Dedifferentiated amniotic fluid mesenchymal stem cell (primary cell): ENCODE measurements at regions not wholly inside any gene's neighbourhood (a gene's known extent, or its start where the extent isn't known, plus 50 kb on each side); places are given as distances from the start of the nearest gene placed in this dataset.
A peak's percentile ranks its signal among the peaks of the same experiment; 100 is the strongest.
"Not testable (repeated sequence)": the region's sequence is repeated elsewhere in the genome, so short reads cannot be mapped to it uniquely, and the experiment has no call there.

ENCODE experiments used
- DNase-seq: peaks from one replicate; pipeline ENCODE4 v3.0.0-alpha.2; 2016; ENCODE audit errors: extremely low spot score

DNA sequence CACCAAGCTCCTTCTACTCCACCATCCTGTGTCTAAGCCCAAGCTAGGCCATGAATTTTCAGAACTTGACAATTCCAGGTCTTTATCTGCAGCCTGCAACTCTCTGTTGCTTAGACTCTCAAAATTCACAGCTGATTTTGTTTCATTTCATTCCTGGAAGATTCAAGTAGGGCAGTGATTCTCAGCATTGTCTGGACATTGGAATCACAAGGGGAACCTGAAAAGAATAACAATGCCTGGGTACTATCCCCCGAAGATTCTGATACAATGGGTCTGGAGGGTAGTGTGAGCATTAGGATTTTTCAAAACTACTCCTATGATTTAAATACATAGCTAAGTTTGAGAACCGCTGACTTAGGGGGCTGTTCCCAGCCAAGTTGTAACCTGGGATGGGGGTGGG lies 534.7 kb upstream of the IL12A start:
- no peak for DNase-seq

DNA sequence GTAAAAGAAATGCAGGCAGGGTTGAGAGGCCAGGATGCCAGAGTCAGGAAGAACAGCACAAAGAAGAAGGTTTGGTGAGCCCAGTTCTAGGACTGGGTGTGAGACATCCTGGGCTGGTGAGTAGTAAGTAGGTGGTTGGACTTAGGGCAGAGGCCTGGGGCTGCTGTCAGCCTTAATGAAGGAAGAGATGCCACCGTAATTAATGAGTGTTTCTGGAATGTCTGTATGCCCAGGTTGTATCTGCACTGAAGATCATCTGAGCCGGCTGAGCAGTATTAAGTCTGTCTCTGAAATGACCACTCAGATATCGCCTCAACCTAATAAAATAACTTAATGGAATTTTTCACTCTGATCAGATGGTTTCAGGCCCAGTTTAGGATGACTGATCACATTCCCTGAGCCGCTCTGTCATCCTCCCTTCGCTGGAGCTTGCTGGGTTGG lies 532.9 kb upstream of the IL12A start:
- DNase-seq: no peak

DNA sequence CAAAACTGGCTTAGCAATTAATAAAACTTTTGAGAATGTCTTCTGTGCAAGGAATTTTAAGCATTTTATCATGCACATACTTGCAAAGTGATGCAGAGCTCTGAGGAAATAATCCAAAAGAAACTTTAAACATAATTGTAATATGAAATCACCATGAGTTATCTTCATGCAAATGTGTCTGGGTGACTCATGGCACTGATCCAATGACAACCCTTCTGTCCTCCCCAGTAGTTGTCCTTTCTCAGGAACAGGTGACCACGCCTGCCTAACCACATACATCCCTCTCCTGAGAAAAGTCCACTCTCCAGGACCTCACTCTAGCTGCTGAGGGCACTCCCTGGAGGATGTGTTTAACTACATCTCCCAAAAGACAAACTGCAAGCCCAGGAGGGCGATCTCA lies 530.6 kb upstream of the IL12A start:
- DNase-seq: peak; percentile 78

DNA sequence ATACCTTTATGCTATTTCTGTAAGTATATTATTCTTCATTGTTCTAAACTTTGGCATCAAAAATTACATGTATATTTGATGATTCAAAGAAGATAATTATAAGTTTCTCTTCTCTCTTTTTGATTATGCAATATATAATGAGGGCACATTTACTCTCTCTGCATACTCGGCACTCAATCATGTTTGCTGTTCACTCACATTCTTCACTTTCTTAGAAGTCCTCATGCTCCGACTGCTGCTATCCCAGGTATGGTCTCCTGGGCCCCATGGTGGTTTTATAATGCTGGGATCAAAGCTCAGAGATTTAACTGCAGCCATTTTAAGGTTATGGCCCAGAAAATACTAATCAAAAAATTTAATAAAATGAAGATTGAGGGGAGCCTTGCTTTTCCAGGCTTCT lies 529.7 kb upstream of the IL12A start:
- no peak for DNase-seq

DNA sequence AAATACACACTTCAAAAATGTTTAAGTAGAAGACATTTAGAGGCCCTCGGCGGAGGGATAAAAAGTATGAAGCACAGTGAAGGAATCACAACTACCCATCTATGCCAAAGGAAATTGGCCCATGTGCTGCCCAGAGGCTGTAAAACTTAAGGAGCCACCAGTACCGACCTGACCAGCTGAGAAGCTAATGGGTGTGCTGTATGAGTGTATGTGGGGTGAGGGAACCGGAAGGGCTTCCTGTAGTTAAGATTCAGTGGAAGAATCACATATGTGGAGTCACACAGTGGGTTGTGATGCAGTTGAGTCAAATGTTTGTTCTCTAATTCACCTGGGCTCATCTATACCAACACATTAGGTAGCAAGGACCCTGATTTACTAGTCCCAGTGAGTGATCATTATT lies 516.0 kb upstream of the IL12A start:
- DNase-seq: no peak

DNA sequence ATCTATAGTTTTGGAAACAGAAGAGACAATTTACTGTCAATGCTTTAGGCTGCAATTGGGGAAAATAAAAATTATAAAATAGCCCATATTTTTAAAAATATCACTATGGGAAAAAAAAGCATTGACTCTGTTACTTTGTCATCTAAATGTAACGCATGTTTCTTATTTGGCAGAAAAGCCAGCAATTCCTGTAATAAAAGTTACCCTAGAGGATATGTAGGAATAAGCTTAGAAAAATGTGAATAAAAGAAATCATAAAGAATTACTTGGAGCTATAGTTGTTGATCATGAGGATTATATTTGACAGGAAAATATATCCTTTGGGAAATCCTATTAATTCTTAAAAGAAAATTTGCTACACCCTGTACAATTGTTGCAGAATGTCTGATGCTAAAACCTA lies 515.4 kb upstream of the IL12A start:
- no peak for DNase-seq

DNA sequence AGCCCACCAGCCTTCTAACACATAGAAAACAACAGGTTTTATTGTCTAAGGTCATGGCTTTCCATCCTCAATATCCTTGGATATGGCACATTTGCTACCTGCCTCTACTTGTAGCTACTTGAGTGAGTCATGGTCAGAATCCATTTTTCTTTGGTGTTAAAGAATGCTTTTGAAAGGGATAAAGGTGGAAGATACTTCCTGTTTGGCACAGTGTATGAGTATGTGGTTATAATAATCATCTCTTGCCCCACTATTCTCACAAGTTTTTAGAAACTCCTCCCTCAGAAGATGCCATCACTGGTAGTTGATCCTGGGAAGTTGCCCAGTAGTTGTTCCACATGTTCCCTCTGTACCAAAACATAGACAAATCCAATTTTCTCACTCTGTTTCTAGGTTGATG lies 508.6 kb upstream of the IL12A start:
- no peak for DNase-seq

DNA sequence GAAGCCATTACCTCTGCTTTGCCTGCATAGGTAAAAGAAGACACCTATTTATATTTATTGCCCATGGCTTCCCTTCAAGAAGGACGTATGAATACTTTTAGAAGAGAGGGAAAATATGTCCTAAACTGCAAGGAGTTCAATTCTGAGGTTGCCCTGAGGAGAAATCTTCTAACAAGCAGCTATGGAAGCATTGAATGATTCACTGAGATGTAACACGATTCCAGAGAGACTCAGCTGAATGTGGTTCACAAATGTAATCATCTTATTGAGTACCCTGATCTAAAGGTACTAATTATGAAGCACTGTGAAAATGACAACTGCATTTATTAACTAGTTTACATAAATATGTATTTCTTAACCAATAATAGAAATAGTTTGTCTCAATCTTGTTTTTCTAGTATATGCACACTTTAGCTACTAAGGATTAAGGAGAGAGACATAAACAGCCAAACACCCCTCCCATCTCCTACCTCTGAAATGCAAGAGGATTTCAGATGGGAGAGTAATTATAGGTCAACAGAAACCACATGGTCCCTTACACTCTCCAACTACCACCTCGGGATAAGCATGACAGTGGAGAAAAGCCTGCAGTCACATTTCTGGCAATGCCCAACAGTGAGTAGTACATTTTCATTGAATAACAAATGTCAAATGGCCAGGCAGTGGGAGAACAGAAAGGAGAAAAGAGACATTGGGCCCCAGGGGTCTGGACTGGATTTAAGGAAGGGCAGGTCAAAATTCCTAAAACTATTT lies 506.2 kb upstream of the IL12A start:
- no peak for DNase-seq

DNA sequence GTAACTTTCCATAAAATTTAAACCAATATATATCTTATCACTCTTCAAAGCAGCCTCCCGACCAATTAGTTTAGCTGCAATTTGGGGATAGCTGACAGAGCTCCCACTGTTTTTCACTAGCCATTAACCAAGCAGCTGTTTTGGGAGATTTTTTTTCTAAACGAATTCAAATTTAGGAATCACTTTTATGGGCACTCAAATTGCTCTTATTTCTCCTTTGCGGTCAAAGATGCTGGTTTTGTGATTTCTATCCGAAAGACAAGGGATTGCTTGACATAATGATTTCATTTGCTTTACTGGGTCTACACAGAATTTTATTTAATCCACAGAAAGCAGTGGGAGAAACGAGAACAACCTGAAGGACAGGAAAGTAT lies 505.7 kb upstream of the IL12A start:
- no peak for DNase-seq

DNA sequence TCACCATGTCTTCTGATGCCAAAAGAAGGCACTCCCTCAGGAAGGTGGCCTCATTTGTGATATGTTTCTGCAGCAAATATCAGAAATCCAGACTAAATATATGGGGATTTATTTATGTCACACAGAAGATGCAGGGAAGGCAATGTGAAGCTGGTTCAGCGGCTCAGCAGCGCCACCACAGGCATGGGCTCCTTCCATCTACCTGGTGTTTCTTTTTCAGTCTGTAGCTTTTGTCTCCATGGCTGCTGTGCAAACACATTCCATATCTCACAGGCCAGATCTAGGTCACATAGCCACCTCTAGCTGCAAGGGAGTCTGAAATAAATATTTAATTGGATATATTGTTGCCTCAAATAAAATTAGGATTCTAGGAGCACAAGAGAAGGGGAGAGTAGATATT lies 502.1 kb upstream of the IL12A start:
- DNase-seq: no peak

DNA sequence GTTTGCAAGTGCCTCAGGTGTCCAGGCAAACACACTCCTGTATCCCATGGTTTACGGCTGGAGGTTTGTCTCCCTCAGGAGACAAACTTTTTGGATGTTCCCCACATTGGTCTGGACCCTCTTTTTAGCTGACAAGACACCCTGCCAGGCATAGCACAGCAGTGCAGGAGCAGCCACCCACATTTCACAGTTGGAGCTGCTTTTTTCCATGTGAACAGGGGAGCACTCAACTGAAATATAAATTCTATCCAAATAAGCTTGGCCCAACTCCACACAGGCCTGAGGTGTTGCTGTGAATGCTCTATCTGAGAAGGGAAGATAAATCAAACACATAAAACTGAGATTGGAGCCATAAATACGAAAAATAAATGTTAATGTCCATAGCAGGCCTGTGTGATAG lies 501.3 kb upstream of the IL12A start:
- no peak for DNase-seq

DNA sequence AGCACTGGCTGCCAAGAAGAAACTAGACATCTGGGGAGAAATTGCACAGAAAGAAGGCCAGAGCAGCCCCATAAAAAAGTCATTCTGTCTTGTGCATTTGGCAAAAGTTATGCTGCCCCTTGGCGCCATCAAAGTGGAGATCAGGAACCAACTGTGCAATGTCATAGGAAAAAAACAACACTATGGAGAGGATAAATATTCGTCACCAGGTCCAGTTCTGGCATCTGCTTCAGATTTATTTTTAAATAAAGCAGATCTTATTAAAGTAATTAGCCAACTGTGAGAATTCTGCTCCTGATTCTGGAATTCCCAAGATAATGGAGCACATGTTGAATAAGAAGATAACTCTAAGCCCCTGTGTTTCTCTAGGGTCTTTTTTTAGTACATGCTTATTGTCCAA lies 500.0 kb upstream of the IL12A start:
- no peak for DNase-seq

DNA sequence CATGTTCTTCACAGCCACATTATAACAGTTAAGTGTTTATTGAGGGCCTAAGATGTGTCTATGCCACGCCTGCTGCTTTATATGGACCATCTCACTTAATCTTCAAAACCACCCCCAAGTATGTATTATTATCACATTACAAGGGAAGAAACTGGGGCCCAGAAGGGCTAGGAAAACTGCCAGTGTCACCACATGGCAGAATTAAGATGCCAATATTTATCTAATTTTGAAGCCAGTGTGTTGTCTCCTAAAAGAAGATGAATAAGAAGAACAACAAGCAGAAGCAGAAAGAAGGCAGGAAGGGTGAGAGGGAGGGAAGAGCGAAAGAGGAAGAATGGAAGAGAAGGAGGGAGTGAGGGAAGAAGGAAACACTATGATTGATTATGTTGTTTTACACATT lies 491.3 kb upstream of the IL12A start:
- DNase-seq: no peak

DNA sequence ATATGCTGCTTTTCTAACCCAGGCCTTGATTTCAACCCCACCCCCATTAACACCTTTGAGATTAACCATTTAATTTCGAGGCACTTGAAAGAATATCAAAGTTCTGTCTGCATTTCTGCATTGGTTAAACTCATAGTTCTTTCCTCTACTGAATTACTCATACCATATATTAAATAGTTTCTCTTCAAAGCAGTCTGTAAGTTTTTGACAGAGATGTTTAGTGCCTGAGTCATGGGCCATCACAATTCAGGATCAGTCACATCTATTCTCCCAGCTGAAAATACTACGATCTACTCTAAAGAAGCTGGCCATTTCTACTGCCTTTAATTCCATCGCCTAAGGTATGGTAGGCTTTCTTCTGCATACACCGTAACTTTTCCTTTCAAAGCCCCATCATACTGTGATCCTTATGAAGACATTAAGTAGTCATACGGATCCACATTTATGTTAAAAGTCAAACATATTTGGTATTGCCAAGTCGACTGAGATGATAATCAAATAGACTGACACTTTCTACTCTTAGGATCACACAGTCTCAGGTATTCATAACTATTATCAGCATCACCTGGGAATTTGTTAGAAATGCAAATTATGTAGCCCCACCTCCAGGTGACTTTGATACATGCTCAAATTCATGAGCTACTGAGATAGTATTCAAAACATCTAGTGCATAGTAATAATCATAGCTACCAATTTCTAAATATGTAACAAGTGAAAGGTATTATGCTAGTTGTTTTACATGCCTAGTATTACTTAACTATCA lies 489.4 kb upstream of the IL12A start:
- no peak for DNase-seq

DNA sequence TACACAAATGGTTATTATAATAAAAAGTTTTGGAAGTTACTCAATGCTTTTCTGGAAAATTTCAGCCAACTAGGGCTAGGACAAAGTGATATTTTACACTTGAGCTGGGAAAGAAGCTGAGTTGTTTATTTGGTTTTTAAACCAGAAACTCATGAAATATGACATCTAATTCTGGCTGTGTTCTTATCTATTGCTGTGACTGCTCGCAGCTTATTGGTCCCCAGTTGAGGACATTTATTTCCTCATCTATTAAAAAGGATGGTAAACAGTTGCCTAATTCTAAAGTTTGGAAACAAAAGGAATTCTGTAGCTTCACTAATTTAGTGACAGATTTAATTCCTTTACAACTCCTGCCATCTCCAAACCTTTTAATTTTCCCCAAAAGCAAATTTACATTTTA lies 487.6 kb upstream of the IL12A start:
- DNase-seq: peak; percentile 11

DNA sequence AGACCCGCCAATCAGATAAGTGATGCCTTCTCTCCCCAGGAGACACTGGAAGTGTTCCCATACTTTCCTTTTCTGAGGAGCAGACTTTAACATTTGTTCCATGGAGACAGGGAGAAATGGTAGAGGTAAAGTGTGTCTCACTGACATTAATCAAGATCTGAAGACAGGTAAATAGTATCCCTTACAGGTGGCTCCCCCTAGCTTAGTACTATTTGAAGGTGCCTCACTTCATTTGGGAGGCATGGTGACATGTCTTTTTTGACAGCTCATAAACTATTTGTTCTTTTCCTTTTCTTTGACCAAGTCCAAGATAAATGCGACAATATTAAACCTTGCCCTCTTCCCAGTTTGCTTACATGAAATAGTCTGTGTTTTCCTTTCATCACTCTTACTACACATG lies 485.6 kb upstream of the IL12A start:
- DNase-seq: no peak

DNA sequence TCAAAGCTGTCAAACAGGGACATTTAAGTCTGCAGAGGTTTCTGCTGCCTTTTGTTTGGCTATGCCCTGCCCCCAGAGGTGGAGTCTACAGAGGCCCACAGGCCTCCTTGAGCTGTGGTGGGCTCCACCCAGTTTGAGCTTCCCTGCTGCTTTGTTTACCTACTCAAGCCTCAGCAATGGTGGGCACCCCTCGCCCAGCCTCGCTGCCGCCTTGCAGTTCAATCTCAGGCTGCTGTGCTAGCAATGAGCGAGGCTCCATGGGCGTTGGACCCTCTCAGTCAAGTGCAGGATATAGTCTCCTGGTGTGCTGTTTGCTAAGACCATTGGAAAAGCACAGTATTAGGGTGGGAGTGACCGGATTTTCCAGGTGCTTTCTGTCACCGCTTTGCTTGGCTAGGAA lies 477.6 kb upstream of the IL12A start:
- DNase-seq: not testable (repeated sequence)

DNA sequence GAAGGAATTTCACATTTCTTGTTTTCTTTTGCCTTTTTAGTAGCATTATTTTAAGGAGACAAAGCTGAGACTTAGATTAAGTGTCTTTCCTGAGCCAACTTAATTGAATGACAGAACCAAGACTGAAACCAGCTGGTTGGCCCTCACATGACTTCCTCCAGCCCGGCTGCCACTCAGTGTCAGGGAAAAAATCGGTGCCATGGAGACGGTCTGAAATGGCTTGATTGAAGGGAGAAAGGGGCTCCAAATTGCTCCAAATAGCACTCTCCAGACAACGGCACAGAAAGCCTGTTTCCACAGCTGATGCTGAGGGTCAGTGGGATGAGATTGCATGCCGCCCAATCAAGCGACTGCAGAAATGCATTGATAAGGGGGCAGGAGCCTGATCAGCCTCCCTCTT lies 475.2 kb upstream of the IL12A start:
- no peak for DNase-seq

DNA sequence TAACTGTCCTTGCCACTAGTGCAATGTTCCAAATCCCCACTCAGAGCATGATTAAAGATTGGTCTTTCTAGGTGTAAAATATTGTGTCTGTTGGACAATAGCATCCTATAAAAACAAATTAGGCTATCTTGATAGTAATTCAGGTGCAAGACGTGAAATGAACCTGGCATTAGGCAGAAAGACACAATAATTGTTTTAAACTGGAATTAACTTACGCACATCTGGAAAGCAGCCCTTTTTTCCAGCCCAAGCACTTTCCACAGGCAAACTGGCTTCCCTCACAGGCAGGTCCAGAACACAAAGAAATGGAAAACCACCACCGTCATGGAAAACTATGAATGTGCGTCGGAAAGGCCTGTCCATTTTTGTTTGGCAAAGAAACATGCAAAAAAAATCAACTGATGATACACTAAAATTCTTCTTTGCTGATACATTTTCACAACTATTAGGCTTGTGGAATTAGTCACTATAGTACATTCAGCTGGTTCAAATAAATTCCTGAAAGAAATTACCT lies 474.7 kb upstream of the IL12A start:
- no peak for DNase-seq

DNA sequence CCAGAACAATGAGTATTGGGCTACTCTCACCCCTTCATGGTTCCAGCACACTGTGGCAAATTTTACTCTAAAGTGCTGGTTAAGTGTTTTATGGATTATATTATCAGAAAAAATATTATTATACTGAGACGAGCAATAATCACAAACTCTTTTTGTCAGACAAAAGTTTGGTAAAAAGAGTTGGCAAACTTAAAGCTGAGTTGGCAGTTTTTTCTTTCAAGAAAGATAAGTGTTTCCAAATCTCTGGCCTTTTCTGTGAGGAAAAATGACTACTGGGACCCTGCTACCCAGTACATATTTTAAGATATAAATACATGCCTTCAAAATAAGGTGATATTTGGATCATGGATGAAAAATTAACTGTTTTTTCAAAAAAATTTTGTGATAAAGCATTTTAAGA lies 471.5 kb upstream of the IL12A start:
- DNase-seq: no peak

DNA sequence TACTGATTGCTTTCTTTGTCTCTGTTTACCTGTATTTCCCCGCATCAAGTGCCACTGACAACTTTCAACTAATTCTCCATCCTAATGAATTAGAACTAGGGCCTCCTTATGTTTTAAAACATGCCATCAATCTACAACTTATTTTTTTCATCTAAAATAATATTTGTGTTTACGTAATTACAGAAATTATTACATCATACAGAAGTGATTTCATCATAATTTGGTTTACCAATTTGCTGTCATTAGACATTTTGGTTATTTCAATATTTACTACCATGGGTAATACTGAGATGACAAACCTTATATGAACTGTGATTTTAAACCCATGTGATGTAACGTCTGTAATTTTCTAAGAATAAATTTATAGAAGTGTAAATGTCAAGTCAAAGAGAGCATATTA lies 468.0 kb upstream of the IL12A start:
- no peak for DNase-seq

DNA sequence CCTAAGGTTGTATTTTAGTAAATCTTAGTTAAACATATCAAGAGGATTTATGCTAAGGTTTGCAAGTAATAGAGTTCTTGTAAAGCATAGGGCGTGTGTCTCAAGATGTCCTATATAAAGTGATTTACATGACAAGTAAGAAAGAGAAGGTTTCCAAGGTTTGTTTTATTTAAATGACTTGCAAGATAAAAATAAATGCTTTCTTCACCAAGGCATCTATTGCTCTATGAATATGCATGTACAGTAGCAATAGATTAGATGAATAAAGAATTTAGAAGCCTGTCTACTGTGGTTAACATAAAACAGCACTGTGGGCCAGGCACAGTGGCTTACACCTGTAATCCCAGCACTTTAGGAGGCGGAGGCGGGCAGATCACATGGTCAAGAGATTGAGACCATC lies 466.4 kb upstream of the IL12A start:
- no peak for DNase-seq

DNA sequence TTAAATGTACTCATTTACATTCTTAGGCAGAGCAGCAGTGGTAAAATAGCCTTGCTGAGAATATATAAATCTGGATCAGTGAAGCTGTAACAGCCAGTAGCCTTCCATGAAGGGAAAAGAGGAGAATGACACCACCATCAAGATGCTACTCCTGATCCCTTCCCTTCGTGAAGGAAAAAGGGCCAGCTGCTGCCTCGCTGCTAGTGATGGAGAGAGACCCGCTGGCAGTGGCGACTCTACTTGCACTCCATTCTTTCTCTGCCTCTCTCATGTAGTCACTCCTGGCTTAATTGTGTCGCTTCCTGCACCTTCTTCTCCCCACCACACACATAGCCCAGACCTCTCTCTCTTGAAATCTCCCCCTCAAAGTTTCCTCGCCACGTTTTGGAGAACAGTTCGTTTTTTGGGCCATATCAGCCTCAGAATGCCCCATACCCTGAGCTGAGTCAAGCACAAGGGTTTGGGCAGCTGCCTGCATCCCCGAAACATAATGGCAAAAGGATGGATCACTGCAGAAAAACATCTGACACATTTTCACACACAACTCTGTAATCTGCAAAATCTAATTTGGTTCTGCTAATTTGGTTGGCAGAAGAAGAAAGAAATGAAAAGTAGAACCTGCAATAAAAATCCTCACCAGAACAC lies 460.3 kb upstream of the IL12A start:
- no peak for DNase-seq
